ENCODE measurements at regions not wholly inside any gene's neighbourhood (a gene's known extent, or its start where the extent isn't known, plus 50 kb on each side); places are given as distances from the start of the nearest gene placed in this dataset.
"Not testable (repeated sequence)": the region's sequence is repeated elsewhere in the genome, so short reads cannot be mapped to it uniquely, and the experiment has no call there.

DNA sequence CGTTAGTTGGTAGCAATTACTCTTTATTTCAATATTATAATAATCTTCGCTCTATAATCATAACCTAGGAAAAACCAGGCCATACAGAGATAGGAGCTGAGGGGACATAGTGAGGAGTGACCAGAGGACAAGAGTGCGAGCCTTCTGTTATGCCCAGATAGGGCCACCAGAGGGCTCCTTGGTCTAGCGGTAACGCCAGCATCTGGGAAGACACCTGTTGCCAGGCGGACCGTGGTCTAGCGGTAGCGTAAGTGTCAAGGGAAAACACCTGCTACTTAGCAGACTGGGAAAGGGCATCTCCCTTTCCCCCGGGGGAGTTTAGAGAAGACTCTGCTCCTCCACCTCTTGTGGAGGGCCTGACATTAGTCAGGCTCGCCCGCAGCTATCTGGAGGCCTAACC, 1395.1 kb downstream of the ADGRL3 start:
- POLR2A ChIA-PET; H3K79me2 ChIP-seq (ENCODE audit: insufficient read depth, low read depth, low read length); H2AFZ ChIP-seq (ENCODE audit: low read length); H3K36me3 ChIP-seq (ENCODE audit: insufficient read depth, low read length); H3K27ac ChIP-seq (ENCODE audit: low read depth, low read length, poor library complexity, severe bottlenecking); intact Hi-C loops (cut with micrococcal nuclease; ENCODE audit: unreplicated experiment); H4K20me1 ChIP-seq (ENCODE audit: insufficient read depth, low read length); H3K4me1 ChIP-seq (ENCODE audit: insufficient read depth, low read length, poor library complexity, severe bottlenecking); CTCF ChIA-PET (ENCODE audit: unreplicated experiment); H3K4me3 ChIP-seq (ENCODE audit: low read depth, low read length, poor library complexity, severe bottlenecking); DNase-seq (ENCODE audit: low spot score); H3K4me2 ChIP-seq (ENCODE audit: low read length); H3K9me2 ChIP-seq (ENCODE audit: insufficient read depth, low read length); BruUV-seq (replicated peaks); H3K9me3 ChIP-seq (ENCODE audit: low read length): not testable (repeated sequence)
- TF ChIP-seq, protein P1, sequence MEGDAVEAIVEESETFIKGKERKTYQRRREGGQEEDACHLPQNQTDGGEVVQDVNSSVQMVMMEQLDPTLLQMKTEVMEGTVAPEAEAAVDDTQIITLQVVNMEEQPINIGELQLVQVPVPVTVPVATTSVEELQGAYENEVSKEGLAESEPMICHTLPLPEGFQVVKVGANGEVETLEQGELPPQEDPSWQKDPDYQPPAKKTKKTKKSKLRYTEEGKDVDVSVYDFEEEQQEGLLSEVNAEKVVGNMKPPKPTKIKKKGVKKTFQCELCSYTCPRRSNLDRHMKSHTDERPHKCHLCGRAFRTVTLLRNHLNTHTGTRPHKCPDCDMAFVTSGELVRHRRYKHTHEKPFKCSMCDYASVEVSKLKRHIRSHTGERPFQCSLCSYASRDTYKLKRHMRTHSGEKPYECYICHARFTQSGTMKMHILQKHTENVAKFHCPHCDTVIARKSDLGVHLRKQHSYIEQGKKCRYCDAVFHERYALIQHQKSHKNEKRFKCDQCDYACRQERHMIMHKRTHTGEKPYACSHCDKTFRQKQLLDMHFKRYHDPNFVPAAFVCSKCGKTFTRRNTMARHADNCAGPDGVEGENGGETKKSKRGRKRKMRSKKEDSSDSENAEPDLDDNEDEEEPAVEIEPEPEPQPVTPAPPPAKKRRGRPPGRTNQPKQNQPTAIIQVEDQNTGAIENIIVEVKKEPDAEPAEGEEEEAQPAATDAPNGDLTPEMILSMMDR (conservative IDR thresholded peaks at IDR 0.05; ENCODE audit: low read length): 0 out of 2 replicates have a peak, but pooled peaks have one; percentile 24

DNA sequence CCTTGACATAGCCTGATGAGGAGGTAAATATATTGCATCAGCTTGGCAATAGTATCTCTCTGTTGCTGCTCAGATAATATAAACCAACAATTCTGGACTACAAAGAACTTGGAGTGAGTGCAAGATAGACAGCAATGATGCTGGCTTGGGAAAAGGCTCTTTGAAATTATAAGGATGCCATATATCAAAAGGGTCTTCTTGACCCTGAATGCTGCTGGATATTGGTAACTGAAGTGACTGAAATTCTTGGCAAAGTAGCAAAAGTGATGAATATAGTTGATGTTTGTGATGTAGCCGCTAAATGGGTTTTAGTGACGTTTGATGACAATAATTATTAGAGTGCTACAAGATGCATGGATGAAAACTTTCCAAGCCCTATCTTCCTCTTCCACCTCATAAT, 1391.6 kb downstream of the ADGRL3 start:
- Histone ChIP-seq H3K79me2 (ENCODE audit: insufficient read depth, low read depth, low read length) (no peaks in the 10 kb centered on the region), H3K27ac (ENCODE audit: low read depth, low read length, poor library complexity, severe bottlenecking) (no peak overlapping the region), H4K20me1 (ENCODE audit: insufficient read depth, low read length) (no peaks in the 10 kb centered on the region), H2AFZ (ENCODE audit: low read length) (no peak overlapping the region), H3K4me2 (ENCODE audit: low read length) (no peak overlapping the region), H3K9me3 (ENCODE audit: low read length) (no peaks in the 10 kb centered on the region), H3K9me2 (ENCODE audit: insufficient read depth, low read length) (no peaks in the 10 kb centered on the region), H3K4me1 (ENCODE audit: insufficient read depth, low read length, poor library complexity, severe bottlenecking) (no peaks in the 10 kb centered on the region), H3K36me3 (ENCODE audit: insufficient read depth, low read length) (no peaks in the 10 kb centered on the region), H3K4me3 (ENCODE audit: low read depth, low read length, poor library complexity, severe bottlenecking) (no peak overlapping the region)
- POLR2A ChIA-PET: no interaction called here
- TF ChIP-seq, protein P1 (conservative IDR thresholded peaks at IDR 0.05; ENCODE audit: low read length): no peak
- TF ChIP-seq EZH2phosphoT487 (IDR thresholded peaks at IDR 0.05; ENCODE audit: borderline replicate concordance, low read depth, low read length): no peak
- intact Hi-C loops (cut with micrococcal nuclease; ENCODE audit: unreplicated experiment): no loop called here
- no TSS peak for BruUV-seq (replicated peaks)
- DNase-seq (ENCODE audit: low spot score): no peak
- CTCF ChIA-PET (ENCODE audit: unreplicated experiment): no interaction called here

DNA sequence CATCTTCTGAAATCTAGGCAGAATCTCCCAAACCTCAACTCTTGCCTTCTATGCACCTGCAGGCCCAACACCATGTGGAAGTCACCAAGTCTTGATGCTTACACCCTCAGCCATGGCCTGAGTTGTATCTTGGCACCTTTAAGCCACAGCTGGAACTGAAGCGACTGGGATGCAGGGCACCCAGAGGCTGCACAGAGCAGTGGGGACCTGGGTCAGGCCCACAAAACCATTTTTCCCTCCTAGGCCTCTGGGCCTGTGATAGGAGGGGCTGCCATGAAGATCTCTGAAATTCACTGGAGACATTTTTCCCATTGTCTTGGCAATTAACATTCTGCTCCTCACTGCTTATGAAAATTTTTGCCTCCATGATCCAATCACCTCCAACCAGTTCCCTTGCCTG, 1388.5 kb downstream of the ADGRL3 start:
- no peaks in the 10 kb centered on the region for H3K4me1 ChIP-seq (ENCODE audit: insufficient read depth, low read length, poor library complexity, severe bottlenecking)
- no peaks in the 10 kb centered on the region for H3K9me3 ChIP-seq (ENCODE audit: low read length)
- H3K79me2 ChIP-seq (ENCODE audit: insufficient read depth, low read depth, low read length): no peaks in the 10 kb centered on the region
- no peaks in the 10 kb centered on the region for H4K20me1 ChIP-seq (ENCODE audit: insufficient read depth, low read length)
- H3K4me3 ChIP-seq (ENCODE audit: low read depth, low read length, poor library complexity, severe bottlenecking): no peak overlapping the region
- no peak overlapping the region for H3K27ac ChIP-seq (ENCODE audit: low read depth, low read length, poor library complexity, severe bottlenecking)
- ChIA-PET POLR2A (no interaction called here), CTCF (ENCODE audit: unreplicated experiment) (no interaction called here)
- no peaks in the 10 kb centered on the region for H3K9me2 ChIP-seq (ENCODE audit: insufficient read depth, low read length)
- H3K36me3 ChIP-seq (ENCODE audit: insufficient read depth, low read length): no peaks in the 10 kb centered on the region
- no peak for DNase-seq (ENCODE audit: low spot score)
- BruUV-seq (replicated peaks): no TSS peak
- no peak overlapping the region for H3K4me2 ChIP-seq (ENCODE audit: low read length)
- TF ChIP-seq, protein P1 (conservative IDR thresholded peaks at IDR 0.05; ENCODE audit: low read length): no peak
- TF ChIP-seq EZH2phosphoT487 (IDR thresholded peaks at IDR 0.05; ENCODE audit: borderline replicate concordance, low read depth, low read length): no peak
- intact Hi-C loops (cut with micrococcal nuclease; ENCODE audit: unreplicated experiment): no loop called here
- H2AFZ ChIP-seq (ENCODE audit: low read length): no peak overlapping the region

All from OCI-LY7 (cell line).